Natural killer cell (primary cell): ENCODE measurements at regions not wholly inside any gene's neighbourhood (a gene's known extent, or its start where the extent isn't known, plus 50 kb on each side); places are given as distances from the start of the nearest gene placed in this dataset.

Experiments
- ATAC-seq, 3 donors: fragments of 150-1000 bp in 2 of 3; fragments of 200-7000 bp in 1 of 3; cut with Tn5 transposase; 1 replicate in 1 of 3; 2 replicates in 2 of 3; pipeline ENCODE4 v1.10.0; 2021; ENCODE audit warnings: mild to moderate bottlenecking in 2 of 3, moderate library complexity in 2 of 3
- DNase-seq, 2 donors: peaks; one replicate each; pipeline versions ENCODE4 v3.0.0 to v3.0.0-alpha.2; 2013 to 2021; ENCODE audit warnings: mixed read lengths in 1 of 2
- H3K27ac ChIP-seq: one replicate; pipeline ENCODE4 v1.5.1; 2013; ENCODE audit warnings: mild to moderate bottlenecking, low read length
- H3K27me3 ChIP-seq: one replicate; pipeline ENCODE4 v1.6.1; 2013; ENCODE audit warnings: low read length; ENCODE audit not compliant: control insufficient read depth, insufficient read depth
- H3K36me3 ChIP-seq: one replicate; pipeline ENCODE4 v1.6.1; 2013; ENCODE audit warnings: low read length; ENCODE audit not compliant: control insufficient read depth, insufficient read depth
- H3K4me1 ChIP-seq: one replicate; pipeline ENCODE4 v1.6.1; 2013; ENCODE audit warnings: low read length; ENCODE audit not compliant: control insufficient read depth, insufficient read depth
- H3K4me3 ChIP-seq: one replicate; pipeline ENCODE4 v1.5.1; 2013; ENCODE audit warnings: low read length
- H3K9me3 ChIP-seq: one replicate; pipeline ENCODE4 v1.6.1; 2013; ENCODE audit warnings: low read length; ENCODE audit not compliant: control insufficient read depth, insufficient read depth
- H3K27ac Mint-ChIP-seq, 2 donors: one replicate each; pipeline ENCODE4 v1.8.0; 2022; ENCODE audit warnings: mild to moderate bottlenecking in 2 of 2, mixed read lengths in 2 of 2, moderate library complexity in 1 of 2
- H3K27me3 Mint-ChIP-seq, 2 donors: one replicate each; pipeline ENCODE4 v1.8.0; 2022; ENCODE audit warnings: low read depth in 2 of 2, mixed read lengths in 2 of 2
- H3K36me3 Mint-ChIP-seq: one replicate; pipeline ENCODE4 v1.8.0; 2022; ENCODE audit warnings: mixed read lengths
- H3K4me1 Mint-ChIP-seq, 2 donors: one replicate each; pipeline ENCODE4 v1.8.0; 2022; ENCODE audit warnings: mixed read lengths in 2 of 2
- H3K4me3 Mint-ChIP-seq: one replicate; pipeline ENCODE4 v1.8.0; 2022; ENCODE audit warnings: mild to moderate bottlenecking, moderate library complexity, mixed read lengths
- H3K9me3 Mint-ChIP-seq, 2 donors: one replicate each; pipeline ENCODE4 v1.8.0; 2022; ENCODE audit warnings: mixed read lengths in 2 of 2
- CTCF ChIP-seq: fragments of 200-600 bp; IDR thresholded peaks from one replicate; pipeline ENCODE4 v1.8.0; 2022; ENCODE audit warnings: antibody characterized with exemption
- WGBS: methylation state at CpG from one replicate; pipeline ENCODE4 v1.1.7; 2013; ENCODE audit warnings: missing lambda C conversion rate; ENCODE audit not compliant: insufficient coverage; 5-methylcytosine and 5-hydroxymethylcytosine counted together
- intact Hi-C: fragments of 100-400 bp; cut with micrococcal nuclease; formaldehyde crosslinking; loops from one replicate; pipeline ENCODE4 v1.14.2; 2022

GRCh38 chr1:25006770-25007169 lies 76.7 kb upstream of the RUNX3 start:
- Mint-ChIP-seq H3K9me3 (no peaks in the 10 kb centered on the region), H3K4me1 (peaks cover 20 to 47% of the 10 kb centered on the region in 2 donors), H3K36me3 (no peaks in the 10 kb centered on the region), H3K27ac (peak overlapping the region in 1 of 2 donors; percentile 42), H3K4me3 (peak overlapping the region; percentile 21), H3K27me3 (peaks cover 11 to 16% of the 10 kb centered on the region in 2 donors)
- peaks cover 63% of the 10 kb centered on the region for H3K4me1 ChIP-seq
- intact Hi-C loops = loop anchor here (1.0 kb wide), 1 partner anchor 30 kb away; no protein-coding TSS in a partner anchor
- peaks cover 3% of the 10 kb centered on the region for H3K9me3 ChIP-seq
- WGBS = 67% methylated on average over 12 of the region's 12 CpGs
- DNase-seq = no peak
- no peak overlapping the region for H3K4me3 ChIP-seq
- H3K36me3 ChIP-seq = no peaks in the 10 kb centered on the region
- ATAC-seq = no peak
- TF ChIP-seq CTCF = no peak
- H3K27me3 ChIP-seq = no peaks in the 10 kb centered on the region
- H3K27ac ChIP-seq = no peak overlapping the region

GRCh38 chr1:25004355-25004754 lies 74.3 kb upstream of the RUNX3 start:
- intact Hi-C loops = no loop called here

GRCh38 chr1:25003457-25004190 lies 73.5 kb upstream of the RUNX3 start:
- H3K9me3 ChIP-seq = no peaks in the 10 kb centered on the region
- H3K36me3 Mint-ChIP-seq = no peaks in the 10 kb centered on the region
- no peak for DNase-seq
- intact Hi-C loops = no loop called here
- H3K9me3 Mint-ChIP-seq = no peaks in the 10 kb centered on the region
- H3K36me3 ChIP-seq = no peaks in the 10 kb centered on the region
- H3K4me3 ChIP-seq = no peak overlapping the region
- H3K27ac ChIP-seq = no peak overlapping the region
- no peak for ATAC-seq
- no peaks in the 10 kb centered on the region for H3K27me3 ChIP-seq
- H3K27me3 Mint-ChIP-seq = peaks cover 11 to 16% of the 10 kb centered on the region in 2 donors
- H3K4me3 Mint-ChIP-seq = no peak overlapping the region
- H3K4me1 ChIP-seq = peaks cover 79% of the 10 kb centered on the region
- no peak for TF ChIP-seq CTCF
- no peak overlapping the region for H3K27ac Mint-ChIP-seq
- 90% methylated on average over 7 of the region's 7 CpGs for WGBS
- peaks cover 39 to 63% of the 10 kb centered on the region in 2 donors for H3K4me1 Mint-ChIP-seq

More at GRCh38 chr1:25004355-25004754, 74.3 kb upstream of the RUNX3 start:
- TF ChIP-seq CTCF = no peak
- peaks cover 34 to 57% of the 10 kb centered on the region in 2 donors for H3K4me1 Mint-ChIP-seq
- Histone ChIP-seq H3K27ac (no peak overlapping the region), H3K27me3 (no peaks in the 10 kb centered on the region), H3K4me3 (no peak overlapping the region), H3K36me3 (no peaks in the 10 kb centered on the region), H3K4me1 (peaks cover 74% of the 10 kb centered on the region), H3K9me3 (no peaks in the 10 kb centered on the region)
- no peak for ATAC-seq
- no peak for DNase-seq
- H3K27me3 Mint-ChIP-seq = peaks cover 11 to 16% of the 10 kb centered on the region in 2 donors
- WGBS = 31% methylated on average over 2 of the region's 2 CpGs
- H3K27ac Mint-ChIP-seq = no peak overlapping the region
- no peak overlapping the region for H3K4me3 Mint-ChIP-seq
- H3K36me3 Mint-ChIP-seq = no peaks in the 10 kb centered on the region
- H3K9me3 Mint-ChIP-seq = no peaks in the 10 kb centered on the region

- H3K36me3 ChIP-seq = no peaks in the 10 kb centered on the region
- 93% methylated on average over 7 of the region's 7 CpGs for WGBS
- no peak for TF ChIP-seq CTCF
- no peaks in the 10 kb centered on the region for H3K27me3 ChIP-seq
- DNase-seq = no peak
- Mint-ChIP-seq H3K27me3 (peaks cover 11 to 15% of the 10 kb centered on the region in 2 donors), H3K4me1 (peaks cover 38 to 63% of the 10 kb centered on the region in 2 donors), H3K9me3 (no peaks in the 10 kb centered on the region), H3K4me3 (no peak overlapping the region), H3K36me3 (no peaks in the 10 kb centered on the region), H3K27ac (no peak overlapping the region)
- ATAC-seq = no peak
- H3K27ac ChIP-seq = no peak overlapping the region
- intact Hi-C loops = no loop called here
- no peak overlapping the region for H3K4me3 ChIP-seq
- H3K4me1 ChIP-seq = peaks cover 80% of the 10 kb centered on the region
- H3K9me3 ChIP-seq = no peaks in the 10 kb centered on the region
These were observed 72.9 kb upstream of the RUNX3 start for GRCh38 chr1:25003000-25003399.
